CD4-positive, CD25-positive, alpha-beta regulatory T cell (primary cell): ENCODE measurements at regions not wholly inside any gene's neighbourhood (a gene's known extent, or its start where the extent isn't known, plus 50 kb on each side); places are given as distances from the start of the nearest gene placed in this dataset.

Experiments used
- ATAC-seq, 2 donors: fragments of 150-1000 bp; cut with Tn5 transposase; one replicate each; pipeline ENCODE4 v1.10.0; 2021; ENCODE audit warnings: low read depth in 2 of 2, moderate number of reproducible peaks in 2 of 2, moderate library complexity in 1 of 2
- DNase-seq, 3 donors: peaks; one replicate each; pipeline versions ENCODE4 v3.0.0 to v3.0.0-alpha.2; 2012 to 2022; ENCODE audit warnings: mixed read lengths in 1 of 3
- H3K27ac ChIP-seq: one replicate; pipeline ENCODE4 v1.7.0; 2013; ENCODE audit warnings: mild to moderate bottlenecking, low read length; ENCODE audit not compliant: insufficient read depth, poor library complexity, severe bottlenecking
- H3K27me3 ChIP-seq: one replicate; pipeline ENCODE4 v1.7.0; 2013; ENCODE audit warnings: low read length; ENCODE audit not compliant: control insufficient read depth, insufficient read depth
- H3K36me3 ChIP-seq: one replicate; pipeline ENCODE4 v1.7.0; 2013; ENCODE audit warnings: mild to moderate bottlenecking, low read length, moderate library complexity; ENCODE audit not compliant: control insufficient read depth, insufficient read depth
- H3K4me1 ChIP-seq: 2 replicates; pipeline ENCODE4 v1.7.0; 2013; ENCODE audit warnings: mild to moderate bottlenecking, low read length; ENCODE audit not compliant: insufficient read depth, control insufficient read depth, poor library complexity, severe bottlenecking
- H3K4me3 ChIP-seq: one replicate; pipeline ENCODE4 v1.7.0; 2013; ENCODE audit warnings: low read depth, mild to moderate bottlenecking, low read length, moderate library complexity
- H3K9me3 ChIP-seq, 2 experiments: 1 replicate in 1 of 2; 2 replicates in 1 of 2; pipeline ENCODE4 v1.7.0; 2013; ENCODE audit warnings: low read length in 2 of 2, mild to moderate bottlenecking in 1 of 2, moderate library complexity in 1 of 2; ENCODE audit not compliant: control insufficient read depth in 2 of 2
- H3K27ac Mint-ChIP-seq, 3 donors: one replicate each; pipeline ENCODE4 v1.8.0; 2020 to 2022; ENCODE audit warnings: mild to moderate bottlenecking in 3 of 3, mixed read lengths in 3 of 3, moderate library complexity in 2 of 3
- H3K27me3 Mint-ChIP-seq: one replicate; pipeline ENCODE4 v1.8.0; 2022; ENCODE audit warnings: mild to moderate bottlenecking, mixed read lengths
- H3K36me3 Mint-ChIP-seq: one replicate; pipeline ENCODE4 v1.8.0; 2020; ENCODE audit warnings: mixed read lengths
- H3K4me1 Mint-ChIP-seq, 4 donors: one replicate each; pipeline ENCODE4 v1.8.0; 2020 to 2022; ENCODE audit warnings: mixed read lengths in 4 of 4, mild to moderate bottlenecking in 1 of 4
- H3K4me3 Mint-ChIP-seq, 4 donors: one replicate each; pipeline ENCODE4 v1.8.0; 2020 to 2022; ENCODE audit warnings: mild to moderate bottlenecking in 4 of 4, mixed read lengths in 4 of 4, moderate library complexity in 3 of 4
- H3K9me3 Mint-ChIP-seq, 7 donors: one replicate each; pipeline ENCODE4 v1.8.0; 2020 to 2022; ENCODE audit warnings: mixed read lengths in 7 of 7, mild to moderate bottlenecking in 3 of 7, moderate library complexity in 2 of 7

DNA sequence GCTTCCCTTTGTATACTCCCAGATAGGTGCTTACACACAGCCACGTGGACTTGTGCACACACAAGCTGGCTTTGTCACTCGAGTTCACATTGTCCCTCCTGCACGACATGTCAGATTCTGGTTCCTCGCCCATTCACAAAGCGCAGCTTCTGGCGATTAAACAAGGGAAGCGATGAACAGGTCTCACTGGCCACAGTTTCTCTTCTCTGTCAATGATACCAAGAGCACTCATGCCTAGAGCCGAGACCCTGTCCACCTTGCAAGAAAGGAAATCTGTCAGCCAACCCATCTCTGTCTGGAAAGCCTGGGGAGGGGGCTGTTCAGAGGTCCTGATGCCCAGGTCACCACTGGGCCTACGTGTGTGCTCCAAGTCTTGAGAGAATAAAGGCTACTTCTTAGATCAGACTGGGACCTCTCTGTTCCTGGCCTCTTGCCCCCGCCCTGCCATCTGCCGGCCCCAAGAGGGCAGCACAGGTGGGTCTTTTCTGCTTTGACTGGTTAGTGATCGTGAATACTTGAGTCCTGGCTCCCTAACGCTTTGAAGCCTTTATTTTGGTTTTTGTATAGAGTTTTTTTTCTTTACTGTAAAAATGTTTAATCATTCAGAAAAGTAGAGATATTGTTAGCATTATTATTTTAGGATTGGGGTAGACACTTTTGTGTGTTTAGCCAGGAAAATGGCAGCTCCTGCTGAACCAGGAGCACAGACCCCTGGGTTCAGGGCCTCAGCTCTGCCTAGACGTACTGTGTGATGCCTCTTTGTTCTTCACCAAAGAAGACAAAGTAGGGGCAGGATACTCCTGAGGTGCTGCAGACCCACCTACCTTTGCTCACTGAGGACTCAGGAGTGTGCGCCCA lies 104.7 kb downstream of the MRM1 start:
- ATAC-seq, result peak; percentile 53 to 59
- H3K36me3 Mint-ChIP-seq, result no peaks in the 10 kb centered on the region
- Histone ChIP-seq H3K4me3 (no peak overlapping the region), H3K27ac (no peak overlapping the region), H3K4me1 (no peaks in the 10 kb centered on the region), H3K9me3 (no peaks in the 10 kb centered on the region), H3K36me3 (no peaks in the 10 kb centered on the region), H3K27me3 (peaks cover 13% of the 10 kb centered on the region)
- peaks cover 0 to 7% (median 0%) of the 10 kb centered on the region in 4 donors for H3K4me1 Mint-ChIP-seq
- H3K27ac Mint-ChIP-seq, result no peak overlapping the region
- DNase-seq, result peak; percentile 13 to 65 (median 49)
- no peak overlapping the region for H3K4me3 Mint-ChIP-seq
- peaks cover 45% of the 10 kb centered on the region for H3K27me3 Mint-ChIP-seq
- H3K9me3 Mint-ChIP-seq, result no peaks in the 10 kb centered on the region

DNA sequence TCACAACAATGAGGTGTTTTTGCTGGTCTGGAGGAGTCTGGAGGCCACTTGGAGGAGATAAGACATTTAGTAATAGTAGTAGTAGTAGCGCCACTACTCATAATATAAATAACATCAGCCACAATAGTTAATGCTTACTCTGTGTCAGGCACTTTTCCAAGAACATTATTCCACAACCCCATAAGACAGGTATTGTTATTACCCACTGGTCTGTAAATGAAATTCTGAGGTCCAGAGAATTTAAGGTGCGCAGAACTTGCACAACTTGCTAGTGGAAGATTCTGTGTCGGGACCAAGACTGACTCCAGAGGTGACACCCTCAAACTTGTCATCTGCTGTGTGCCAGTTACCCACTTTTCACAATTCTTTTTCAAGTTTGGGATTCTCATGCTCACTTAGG lies 106.5 kb downstream of the MRM1 start:
- Mint-ChIP-seq H3K36me3 (no peaks in the 10 kb centered on the region), H3K4me1 (peaks cover 0 to 7% (median 0%) of the 10 kb centered on the region in 4 donors), H3K9me3 (no peaks in the 10 kb centered on the region), H3K4me3 (no peak overlapping the region), H3K27me3 (peaks cover 38% of the 10 kb centered on the region), H3K27ac (no peak overlapping the region)
- Histone ChIP-seq H3K4me3 (no peak overlapping the region), H3K4me1 (no peaks in the 10 kb centered on the region), H3K9me3 (no peaks in the 10 kb centered on the region), H3K27me3 (peaks cover 7% of the 10 kb centered on the region), H3K27ac (no peak overlapping the region), H3K36me3 (no peaks in the 10 kb centered on the region)
- ATAC-seq (no peak), DNase-seq (no peak)

DNA sequence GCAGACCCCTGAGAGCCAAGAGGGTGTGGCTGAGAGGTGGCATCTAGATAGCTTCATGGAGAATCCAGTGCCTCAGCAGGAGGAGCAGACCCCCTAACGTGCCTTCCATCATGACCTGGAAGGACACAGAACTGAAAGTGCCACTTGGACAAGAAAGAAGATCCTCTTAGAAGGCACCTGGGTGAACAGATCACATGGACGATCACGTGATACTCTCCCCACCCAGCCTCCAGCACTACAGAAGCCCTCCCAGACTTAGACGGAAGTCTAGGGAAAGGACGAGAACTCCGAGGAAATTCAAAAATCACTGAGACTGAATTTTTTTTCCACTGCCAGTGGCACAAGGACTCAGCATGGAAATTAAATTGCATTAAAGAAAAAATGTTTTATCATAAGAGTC lies 113.4 kb downstream of the MRM1 start:
- H3K4me1 Mint-ChIP-seq, result no peaks in the 10 kb centered on the region
- no peak for ATAC-seq
- H3K27ac Mint-ChIP-seq, result no peak overlapping the region

DNA sequence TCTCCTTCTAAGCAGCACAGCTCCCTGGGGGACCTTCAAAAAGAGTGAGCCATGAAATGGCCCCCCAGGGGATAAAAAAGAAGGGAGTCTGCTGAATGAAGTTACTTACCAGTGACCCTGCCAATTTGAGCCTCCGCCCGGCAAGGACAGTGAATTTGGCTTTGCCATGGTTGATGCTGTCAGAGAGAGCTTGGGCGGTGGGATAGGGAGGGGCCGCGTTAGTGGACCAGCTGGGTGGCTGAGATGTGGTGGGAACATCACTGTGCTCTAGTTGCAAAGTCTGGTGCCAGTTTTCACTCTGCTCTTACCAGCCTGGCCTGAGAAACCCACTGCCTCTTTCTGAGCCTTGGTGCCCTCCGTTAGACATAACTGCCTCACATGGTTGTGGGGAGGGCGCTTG lies 114.6 kb downstream of the MRM1 start:
- H3K36me3 ChIP-seq, result no peaks in the 10 kb centered on the region
- no peak overlapping the region for H3K27ac ChIP-seq
- Mint-ChIP-seq H3K9me3 (no peaks in the 10 kb centered on the region), H3K4me3 (no peak overlapping the region), H3K27ac (no peak overlapping the region), H3K4me1 (peaks cover 0 to 3% (median 0%) of the 10 kb centered on the region in 4 donors), H3K27me3 (peaks cover 11% of the 10 kb centered on the region), H3K36me3 (peaks cover 5% of the 10 kb centered on the region)
- H3K4me3 ChIP-seq, result no peak overlapping the region
- H3K27me3 ChIP-seq, result no peaks in the 10 kb centered on the region
- DNase-seq (no peak), ATAC-seq (no peak)
- H3K9me3 ChIP-seq, result no peaks in the 10 kb centered on the region
- H3K4me1 ChIP-seq, result no peaks in the 10 kb centered on the region

More for the DNA sequence above, 113.4 kb downstream of the MRM1 start:
- H3K36me3 ChIP-seq, result no peaks in the 10 kb centered on the region
- no peaks in the 10 kb centered on the region for H3K27me3 ChIP-seq
- DNase-seq, result no peak
- Mint-ChIP-seq H3K4me3 (no peak overlapping the region), H3K9me3 (no peaks in the 10 kb centered on the region), H3K36me3 (peaks cover 5% of the 10 kb centered on the region), H3K27me3 (peaks cover 11% of the 10 kb centered on the region)
- no peaks in the 10 kb centered on the region for H3K9me3 ChIP-seq
- no peak overlapping the region for H3K4me3 ChIP-seq
- H3K4me1 ChIP-seq, result no peaks in the 10 kb centered on the region
- no peak overlapping the region for H3K27ac ChIP-seq

DNA sequence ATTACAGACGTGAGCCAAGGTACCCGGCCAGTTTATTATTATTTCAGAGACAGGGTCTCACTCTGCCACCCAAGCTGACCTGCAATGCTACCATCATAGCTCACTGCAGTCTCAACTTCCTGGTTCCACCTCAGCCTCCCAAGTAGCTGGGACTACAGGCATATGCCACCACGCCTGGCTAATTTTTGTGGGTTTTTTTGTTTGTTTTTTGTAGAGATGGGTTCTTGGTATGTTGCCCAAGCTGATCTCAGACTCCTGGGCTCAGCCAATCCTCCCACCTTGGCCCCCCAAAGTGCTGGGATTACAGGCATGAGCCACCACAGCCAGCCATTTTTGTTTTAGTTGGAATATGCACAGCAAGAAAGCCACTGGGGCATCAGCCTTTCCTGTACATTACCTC lies 115.7 kb downstream of the MRM1 start:
- no peak overlapping the region for H3K4me3 Mint-ChIP-seq
- peaks cover 8% of the 10 kb centered on the region for H3K4me1 ChIP-seq
- peaks cover 5% of the 10 kb centered on the region for H3K36me3 Mint-ChIP-seq
- ATAC-seq, result no peak
- peaks cover 4 to 14% (median 8%) of the 10 kb centered on the region in 4 donors for H3K4me1 Mint-ChIP-seq
- no peaks in the 10 kb centered on the region for H3K27me3 ChIP-seq
- H3K9me3 ChIP-seq, result no peaks in the 10 kb centered on the region
- H3K27me3 Mint-ChIP-seq, result peaks cover 11% of the 10 kb centered on the region
- no peak overlapping the region for H3K27ac ChIP-seq
- no peaks in the 10 kb centered on the region for H3K9me3 Mint-ChIP-seq
- no peak for DNase-seq
- no peak overlapping the region for H3K27ac Mint-ChIP-seq
- H3K4me3 ChIP-seq, result no peak overlapping the region
- H3K36me3 ChIP-seq, result no peaks in the 10 kb centered on the region

DNA sequence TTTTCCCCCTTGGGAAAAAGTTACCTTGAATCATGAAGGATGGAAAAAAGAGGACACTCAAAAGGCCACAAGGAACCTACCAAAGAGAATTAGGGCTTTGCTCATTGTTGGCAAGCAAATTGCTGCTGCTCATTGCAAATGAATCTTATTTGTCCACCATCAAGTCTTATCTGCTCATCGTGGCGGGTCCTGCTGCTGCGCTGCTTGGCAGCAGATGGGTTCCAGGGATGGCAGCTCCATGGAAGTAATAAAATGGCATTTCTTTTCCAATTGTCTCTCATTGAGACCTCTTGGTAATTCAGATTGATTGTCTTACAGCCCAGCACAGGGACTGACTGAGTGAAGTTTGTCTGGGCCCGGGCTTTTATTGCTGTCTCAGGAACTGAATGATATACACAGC lies 118.7 kb downstream of the MRM1 start:
- Histone ChIP-seq H3K4me3 (no peak overlapping the region), H3K4me1 (peaks cover 29% of the 10 kb centered on the region), H3K27ac (no peak overlapping the region), H3K27me3 (no peaks in the 10 kb centered on the region), H3K36me3 (no peaks in the 10 kb centered on the region), H3K9me3 (no peaks in the 10 kb centered on the region)
- H3K27me3 Mint-ChIP-seq, result no peaks in the 10 kb centered on the region
- DNase-seq (no peak), ATAC-seq (no peak)
- peaks cover 15 to 41% (median 24%) of the 10 kb centered on the region in 4 donors for H3K4me1 Mint-ChIP-seq
- peak overlapping the region in 2 of 3 donors; percentile 38 to 97 for H3K27ac Mint-ChIP-seq
- H3K36me3 Mint-ChIP-seq, result peaks cover 5% of the 10 kb centered on the region
- H3K4me3 Mint-ChIP-seq, result peak overlapping the region in 1 of 4 donors; percentile 65
- H3K9me3 Mint-ChIP-seq, result no peaks in the 10 kb centered on the region

DNA sequence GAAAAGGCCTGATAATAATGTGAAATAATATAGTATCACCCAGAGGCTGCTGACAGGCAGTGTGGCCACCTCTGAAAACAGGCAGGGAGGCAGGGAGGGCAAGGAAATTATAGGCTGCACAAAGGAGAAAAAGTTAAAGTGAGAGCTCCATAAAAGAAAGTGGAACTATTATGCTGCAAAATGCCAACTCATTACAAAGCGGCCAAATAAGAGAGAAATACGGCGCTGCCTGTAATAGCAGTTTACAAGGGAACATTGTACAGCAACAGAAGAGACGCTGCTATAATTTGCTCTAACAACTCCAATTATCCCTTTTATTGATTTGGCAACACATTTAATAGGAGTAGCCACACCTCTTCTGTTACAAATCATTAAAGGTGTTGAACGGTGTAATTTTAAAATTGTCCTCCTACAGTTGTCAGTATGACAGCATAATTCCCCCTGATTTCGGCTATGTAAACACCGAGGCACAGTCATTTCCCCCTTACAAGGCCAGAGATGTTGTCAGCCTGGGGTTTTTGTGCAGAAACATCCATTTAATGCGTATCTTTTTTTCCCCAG lies 120.3 kb downstream of the MRM1 start:
- peak overlapping the region; percentile 79 to 93 (median 88) for H3K4me3 Mint-ChIP-seq
- H3K36me3 Mint-ChIP-seq, result peaks cover 5% of the 10 kb centered on the region
- peaks cover 44% of the 10 kb centered on the region for H3K4me1 ChIP-seq
- no peaks in the 10 kb centered on the region for H3K36me3 ChIP-seq
- H3K4me1 Mint-ChIP-seq, result peaks cover 15 to 54% (median 33%) of the 10 kb centered on the region in 4 donors
- ATAC-seq, result no peak
- H3K27ac ChIP-seq, result peak overlapping the region; percentile 80
- peak overlapping the region; percentile 79 for H3K4me3 ChIP-seq
- H3K27ac Mint-ChIP-seq, result peak overlapping the region; percentile 97 to 99 (median 98)
- H3K27me3 ChIP-seq, result no peaks in the 10 kb centered on the region
- DNase-seq, result peak in 1 of 3 donors; percentile 53
- H3K27me3 Mint-ChIP-seq, result no peaks in the 10 kb centered on the region
- H3K9me3 ChIP-seq, result no peaks in the 10 kb centered on the region
- H3K9me3 Mint-ChIP-seq, result no peaks in the 10 kb centered on the region
